Skeletal muscle cell (primary cell): ENCODE measurements at regions not wholly inside any gene's neighbourhood (a gene's known extent, or its start where the extent isn't known, plus 50 kb on each side); places are given as distances from the start of the nearest gene placed in this dataset.
A peak's percentile ranks its signal among the peaks of the same experiment; 100 is the strongest.

Experiments used
- DNase-seq: peaks from one replicate; pipeline ENCODE4 v3.0.0-alpha.2; 2010; ENCODE audit warnings: low read depth
- H3K4me3 ChIP-seq: 2 replicates; pipeline ENCODE4 v1.5.1; 2011; ENCODE audit warnings: low read depth, mild to moderate bottlenecking, control low read depth, low read length, moderate library complexity

DNA sequence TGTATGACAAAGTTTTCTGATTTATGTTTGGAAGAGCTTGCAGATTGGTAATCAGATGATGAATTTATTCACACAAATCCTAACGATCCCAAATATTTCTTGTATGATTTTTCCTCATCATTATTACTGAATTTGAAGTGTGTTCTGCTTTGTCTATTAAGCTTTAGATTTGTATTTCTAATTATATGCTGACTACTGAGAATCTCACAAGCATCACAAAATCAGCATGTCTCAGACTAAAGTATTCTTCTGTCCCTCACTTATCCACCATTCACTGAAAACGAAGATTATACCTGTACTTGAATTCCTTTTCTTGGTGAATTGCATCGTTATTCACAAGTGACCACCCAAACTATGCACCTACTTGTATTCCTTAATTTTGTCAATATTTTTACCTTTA is 796.3 kb upstream of the MAP3K7 start:
- no peak for DNase-seq
- H3K4me3 ChIP-seq = no peak overlapping the region

DNA sequence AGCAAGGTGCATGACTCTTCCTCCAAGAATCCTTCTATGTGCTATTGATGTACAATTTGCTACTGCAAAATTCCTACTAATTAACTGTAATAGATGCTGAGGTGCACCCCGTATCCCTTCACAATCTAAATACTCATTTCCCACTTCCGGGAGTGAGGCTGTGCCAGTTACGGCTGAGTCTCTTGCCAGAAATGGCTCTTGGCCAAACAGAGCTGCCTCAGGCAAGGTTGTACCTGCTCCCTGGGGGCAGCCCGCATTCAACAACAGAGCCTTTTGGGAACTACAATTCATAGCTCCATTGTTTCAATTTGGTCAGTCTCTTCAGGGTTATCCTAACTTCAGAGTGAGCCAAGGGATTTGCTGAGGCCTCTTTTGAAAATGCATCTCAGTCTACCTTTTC is 789.8 kb upstream of the MAP3K7 start:
- H3K4me3 ChIP-seq = no peak overlapping the region
- no peak for DNase-seq

DNA sequence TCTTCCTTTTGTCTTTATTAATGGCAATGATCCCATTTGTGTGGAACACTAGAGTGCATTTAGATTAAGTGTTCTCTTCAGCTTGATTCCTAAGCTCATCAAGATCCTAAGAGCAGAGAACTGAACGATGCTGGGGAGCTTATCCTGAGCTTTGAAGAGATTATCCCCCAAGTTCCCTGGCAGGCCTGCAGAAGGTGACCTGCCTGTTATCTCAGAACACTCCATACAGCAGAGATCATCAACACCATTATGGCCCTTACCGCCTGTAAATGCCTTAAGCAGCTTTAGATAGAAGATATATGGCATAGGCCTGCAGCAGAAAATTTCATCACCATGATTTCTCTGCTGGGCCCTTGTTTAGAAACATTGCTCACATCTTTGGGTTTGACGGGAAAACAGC is 779.9 kb upstream of the MAP3K7 start:
- no peak overlapping the region for H3K4me3 ChIP-seq
- no peak for DNase-seq

DNA sequence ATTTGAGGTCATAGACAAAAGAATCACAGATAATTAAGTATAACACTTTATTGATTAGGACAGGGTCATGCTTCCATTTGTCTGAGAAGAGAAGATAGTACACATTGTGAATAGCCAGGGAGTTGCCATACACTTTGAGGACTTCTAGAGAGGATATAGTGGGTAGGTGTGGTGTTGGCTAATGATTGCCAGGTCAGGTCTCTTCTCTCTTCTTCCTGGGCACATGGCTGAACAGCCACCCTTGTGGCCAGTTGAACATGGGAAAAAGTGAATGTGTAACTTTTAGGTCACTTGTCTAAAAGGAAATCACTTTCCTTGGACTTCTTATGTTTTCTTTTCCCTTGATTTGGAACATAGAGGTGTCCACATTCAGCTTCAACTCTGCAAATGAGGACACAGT is 772.1 kb upstream of the MAP3K7 start:
- no peak overlapping the region for H3K4me3 ChIP-seq
- no peak for DNase-seq

DNA sequence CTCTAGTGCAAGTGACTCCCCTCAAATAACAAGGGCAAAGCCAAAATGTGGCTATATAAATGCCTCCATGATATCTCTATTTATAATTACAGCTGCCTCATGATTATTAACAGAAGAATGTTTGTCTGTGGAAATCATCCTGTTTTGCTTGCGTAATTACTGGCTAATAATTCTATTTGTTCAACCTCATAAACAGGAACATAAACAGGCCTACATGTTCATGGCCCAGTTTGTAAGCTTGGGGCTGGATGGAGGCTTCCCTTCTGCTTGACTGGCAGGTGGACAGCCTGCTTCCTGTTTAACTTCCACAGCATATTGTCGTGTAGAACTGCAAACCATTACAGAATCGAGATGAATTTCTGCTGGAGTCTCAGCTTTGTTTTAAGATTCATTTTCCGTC is 766.0 kb upstream of the MAP3K7 start:
- DNase-seq = no peak
- H3K4me3 ChIP-seq = no peak overlapping the region

DNA sequence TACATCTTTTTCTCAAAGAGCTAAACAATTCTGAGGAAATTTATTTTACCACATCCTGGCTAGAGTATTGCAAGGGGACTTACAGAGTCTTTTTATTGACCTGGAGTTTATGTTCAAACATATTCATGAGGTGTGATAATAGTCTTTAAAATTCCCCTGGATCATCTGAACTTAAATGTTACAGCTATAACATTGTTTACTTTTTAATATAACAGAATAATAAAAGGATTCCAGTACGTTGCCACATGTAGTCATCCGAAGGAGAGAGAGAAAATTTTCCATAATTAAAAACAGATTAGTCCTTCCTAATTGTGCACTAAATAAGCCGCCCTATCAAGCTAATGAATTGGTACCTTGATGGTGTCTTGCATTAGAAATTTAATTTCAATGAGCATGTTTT is 765.4 kb upstream of the MAP3K7 start:
- no peak overlapping the region for H3K4me3 ChIP-seq
- DNase-seq = no peak

DNA sequence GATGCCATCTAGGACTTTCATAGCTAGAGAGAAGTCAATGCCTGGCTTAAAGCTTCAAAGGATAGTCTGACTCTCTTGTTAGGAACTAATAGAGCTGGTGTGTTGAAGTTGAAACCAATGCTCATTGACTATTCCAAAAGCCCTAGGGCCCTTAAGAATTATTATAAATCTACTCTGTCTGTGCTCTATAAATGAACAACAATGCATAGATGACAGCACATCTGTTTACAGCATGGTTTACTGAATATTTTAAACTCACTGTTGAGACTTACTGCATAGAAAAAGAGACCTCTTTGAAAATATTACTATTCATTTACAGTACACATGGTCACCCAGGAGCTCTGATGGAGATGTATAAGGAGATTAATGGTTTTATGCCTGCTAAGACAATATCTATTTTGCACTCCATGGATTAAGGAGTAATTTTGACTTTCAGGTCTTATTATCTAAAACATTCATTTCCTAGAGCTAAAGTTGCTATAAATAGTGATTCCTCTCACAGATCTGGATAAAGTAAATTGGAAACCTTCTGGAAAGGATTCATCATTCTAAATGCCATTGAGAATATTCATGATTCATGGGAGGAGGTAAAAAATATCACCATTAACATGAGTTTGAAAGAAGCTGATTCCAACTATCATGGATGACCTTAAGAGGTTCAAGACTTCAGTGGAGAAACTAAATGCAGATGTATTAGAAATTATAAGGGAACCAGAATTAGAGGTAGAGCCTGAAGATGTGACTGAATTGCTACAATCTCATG is 763.5 kb upstream of the MAP3K7 start:
- no peak overlapping the region for H3K4me3 ChIP-seq
- no peak for DNase-seq

DNA sequence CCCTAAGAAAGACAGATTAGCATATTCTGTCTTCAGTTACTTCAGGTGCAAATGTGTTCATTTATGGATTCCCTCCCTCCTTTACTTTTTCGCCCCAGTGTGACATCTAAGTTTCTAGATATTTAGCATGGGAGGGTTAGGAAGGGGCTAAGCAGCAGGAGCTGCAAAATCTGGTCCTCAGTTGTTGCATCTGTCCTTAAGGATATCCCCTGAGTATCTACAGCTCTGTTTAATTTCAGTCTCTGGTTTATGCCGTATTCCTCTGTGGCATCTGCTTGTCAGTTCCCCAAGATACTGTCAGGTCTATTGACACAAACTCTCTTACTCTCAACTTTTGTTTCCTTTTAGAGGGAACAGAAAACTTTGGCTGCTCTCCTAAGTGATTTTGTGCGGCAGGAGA is 754.6 kb upstream of the MAP3K7 start:
- H3K4me3 ChIP-seq = no peak overlapping the region
- no peak for DNase-seq

DNA sequence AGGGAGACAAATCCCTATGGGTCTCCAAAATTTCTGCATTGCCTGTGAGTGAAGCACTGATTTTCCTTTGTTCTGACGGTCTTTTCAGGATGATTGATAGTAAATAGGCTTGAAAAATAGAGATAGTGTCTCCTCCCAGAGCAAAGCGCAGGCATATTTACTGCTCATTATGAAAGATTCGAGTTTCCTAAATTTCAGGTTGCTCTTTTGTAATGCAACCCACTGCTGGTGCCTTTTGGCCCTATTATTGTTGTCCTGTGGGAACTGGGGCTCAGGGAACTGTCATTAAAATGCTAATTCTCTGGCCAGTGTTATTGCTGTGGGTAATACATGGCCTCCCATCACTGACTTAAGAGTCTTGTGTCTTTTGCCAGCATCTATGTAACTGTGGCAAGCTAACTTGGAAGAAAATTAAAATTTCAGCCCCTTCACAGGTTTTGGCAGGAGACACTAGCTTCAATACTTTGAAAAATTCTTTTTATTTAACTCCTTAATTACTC is 754.1 kb upstream of the MAP3K7 start:
- no peak overlapping the region for H3K4me3 ChIP-seq
- DNase-seq = no peak

DNA sequence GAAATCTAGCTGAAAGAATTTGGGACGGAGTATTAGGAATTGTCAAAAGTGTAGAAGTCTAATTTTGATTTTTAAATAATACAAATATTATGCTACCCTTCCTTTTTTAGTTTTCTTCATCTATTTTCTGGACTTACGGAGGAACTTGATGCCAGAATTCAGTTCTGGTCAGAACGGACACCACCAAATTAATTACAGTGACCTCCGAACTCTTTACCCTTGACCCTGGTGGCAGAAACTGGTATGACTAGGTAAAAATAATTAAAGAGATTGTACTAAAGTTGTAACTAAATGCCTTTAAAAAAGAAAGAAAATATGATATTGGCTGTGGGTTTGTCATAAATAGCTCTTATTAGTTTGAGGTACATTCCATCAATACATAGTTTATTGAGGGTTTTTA is 751.1 kb upstream of the MAP3K7 start:
- DNase-seq = no peak
- no peak overlapping the region for H3K4me3 ChIP-seq

DNA sequence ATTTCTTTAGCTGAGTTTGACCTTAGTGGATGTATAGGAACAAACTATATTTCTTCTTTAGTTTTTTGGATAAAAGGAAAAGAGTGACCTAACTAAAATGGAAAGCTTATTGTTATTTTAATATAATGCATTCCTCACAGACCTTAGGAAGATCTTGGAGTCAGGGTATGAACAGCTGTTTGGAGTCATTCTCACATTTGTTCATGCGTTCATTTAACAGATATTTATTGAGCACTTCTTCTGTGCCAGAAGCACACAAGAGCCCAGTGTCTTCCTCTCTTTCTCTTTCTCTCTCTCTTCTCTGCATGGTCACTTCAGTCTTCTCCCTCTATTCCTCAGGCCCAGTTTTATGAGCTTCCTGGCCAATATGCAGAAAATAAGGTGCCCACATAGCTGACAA is 744.0 kb upstream of the MAP3K7 start:
- H3K4me3 ChIP-seq = no peak overlapping the region
- DNase-seq = no peak

DNA sequence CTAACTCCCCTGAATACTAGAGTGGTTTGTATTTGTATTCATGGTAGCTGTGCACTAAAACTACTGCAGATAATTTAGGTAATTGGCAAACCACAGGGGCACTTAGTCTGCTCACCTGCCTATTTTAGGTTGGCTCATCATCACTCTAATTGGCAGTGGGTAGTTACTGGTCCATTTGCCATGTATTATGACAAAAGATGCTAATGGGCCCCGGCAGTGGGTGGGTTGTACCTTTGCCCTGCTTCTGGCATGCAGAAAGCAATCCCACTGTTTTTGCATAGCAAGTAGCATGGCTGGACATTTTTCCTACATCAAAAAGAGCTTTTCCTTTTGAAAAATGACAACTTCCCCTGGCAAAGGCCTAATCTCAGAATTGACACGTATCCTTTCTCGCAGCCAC is 741.4 kb upstream of the MAP3K7 start:
- no peak for DNase-seq
- no peak overlapping the region for H3K4me3 ChIP-seq

DNA sequence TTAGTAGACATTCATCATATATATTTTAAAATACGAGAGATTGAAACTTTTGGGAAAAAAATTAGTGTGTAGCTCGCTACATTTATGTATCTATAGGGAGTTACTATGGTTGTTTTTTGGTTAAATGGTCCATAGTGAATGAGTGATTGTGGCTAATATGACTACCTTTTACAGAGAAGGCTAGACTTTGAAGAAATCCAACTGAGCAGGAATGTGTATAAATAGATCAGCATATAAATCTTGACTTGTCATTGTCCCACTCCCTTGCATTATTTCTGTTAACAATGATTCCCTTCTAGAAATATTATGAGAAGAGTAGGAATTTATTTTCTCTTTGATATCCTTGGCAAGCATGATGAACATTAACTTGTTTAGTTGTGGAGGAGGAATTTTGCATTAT is 737.8 kb upstream of the MAP3K7 start:
- DNase-seq = no peak
- H3K4me3 ChIP-seq = no peak overlapping the region

DNA sequence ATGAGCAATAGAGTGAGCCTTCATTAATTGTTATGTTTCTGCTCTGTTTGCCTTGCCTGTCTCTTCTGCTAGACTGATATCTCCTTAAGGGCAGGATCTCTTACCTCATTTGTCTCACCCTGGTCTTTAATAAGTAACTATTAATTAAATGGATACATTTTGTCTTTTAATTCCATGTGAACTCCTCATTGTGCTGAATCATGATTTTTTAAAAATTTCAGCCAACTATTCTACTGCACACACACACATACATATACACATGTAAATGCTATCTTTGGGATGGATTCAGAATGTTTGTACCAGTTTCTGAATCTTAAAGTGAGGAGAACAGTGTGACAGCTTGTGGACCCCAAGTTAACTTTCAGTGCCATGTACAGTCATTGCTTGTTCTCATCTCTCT is 731.1 kb upstream of the MAP3K7 start:
- no peak for DNase-seq
- no peak overlapping the region for H3K4me3 ChIP-seq

DNA sequence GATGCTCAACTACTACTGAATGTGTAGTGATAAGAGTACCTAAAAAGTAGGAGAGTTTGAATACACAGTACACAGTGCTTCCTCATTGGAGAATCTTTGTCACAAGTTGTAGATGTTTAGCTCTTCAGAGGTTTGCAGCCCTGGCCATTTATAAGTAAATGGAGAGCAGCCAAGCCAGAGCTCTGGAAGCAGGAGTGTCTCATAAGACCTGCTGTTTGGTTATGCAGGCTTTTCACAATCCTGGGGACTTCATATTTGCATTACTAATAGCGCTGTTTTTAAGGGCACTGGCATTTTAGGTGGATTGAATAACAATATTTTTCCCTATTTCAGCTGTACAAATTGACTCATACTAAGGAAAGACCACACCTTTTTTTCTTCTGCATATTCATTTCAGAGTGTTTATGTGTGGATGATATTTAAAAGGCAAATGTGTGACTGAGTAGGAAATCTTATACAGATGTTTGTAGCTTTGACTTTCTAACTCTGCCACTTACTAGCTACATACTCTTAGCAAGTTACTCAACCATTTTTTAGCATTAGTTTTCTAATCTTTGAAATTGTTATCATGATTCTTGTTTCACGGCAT is 730.5 kb upstream of the MAP3K7 start:
- no peak for DNase-seq
- no peak overlapping the region for H3K4me3 ChIP-seq

DNA sequence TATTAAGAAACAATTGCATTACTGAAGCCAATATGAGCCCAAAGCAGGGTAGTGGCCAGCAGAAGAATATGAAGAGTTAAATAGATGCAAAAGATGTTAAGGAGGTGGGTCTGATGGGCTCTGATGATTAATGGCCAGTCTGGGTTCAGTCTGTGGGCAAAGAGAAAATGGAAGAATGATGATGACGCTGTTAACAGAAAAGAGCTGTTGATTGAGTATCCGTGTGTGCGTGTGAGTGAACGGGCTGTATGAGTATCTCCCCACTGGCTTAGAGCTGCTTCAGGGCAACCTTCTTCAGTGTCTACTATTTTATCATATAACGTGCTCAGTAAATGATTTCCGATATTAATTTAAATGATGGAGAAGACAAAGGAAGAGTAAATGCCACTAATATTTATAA is 723.3 kb upstream of the MAP3K7 start:
- no peak overlapping the region for H3K4me3 ChIP-seq
- no peak for DNase-seq

DNA sequence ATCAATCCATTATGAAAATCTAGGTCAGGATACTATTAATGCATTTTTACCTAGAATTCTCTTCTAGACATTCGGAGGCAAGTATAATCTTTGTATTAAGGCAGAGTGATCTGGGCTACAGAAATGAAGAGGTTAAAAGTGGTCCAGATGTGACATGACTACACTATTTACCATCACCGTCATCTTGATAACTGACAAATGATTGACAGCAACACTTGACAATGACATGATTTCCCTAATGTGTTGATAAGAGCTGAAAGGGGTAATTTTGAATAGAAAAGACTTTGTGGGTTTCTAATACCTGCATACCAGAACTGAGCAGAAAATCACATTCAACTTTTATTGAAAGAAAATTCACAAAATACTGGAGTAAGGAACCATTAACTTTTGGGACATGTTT is 718.9 kb upstream of the MAP3K7 start:
- no peak overlapping the region for H3K4me3 ChIP-seq
- DNase-seq = no peak

DNA sequence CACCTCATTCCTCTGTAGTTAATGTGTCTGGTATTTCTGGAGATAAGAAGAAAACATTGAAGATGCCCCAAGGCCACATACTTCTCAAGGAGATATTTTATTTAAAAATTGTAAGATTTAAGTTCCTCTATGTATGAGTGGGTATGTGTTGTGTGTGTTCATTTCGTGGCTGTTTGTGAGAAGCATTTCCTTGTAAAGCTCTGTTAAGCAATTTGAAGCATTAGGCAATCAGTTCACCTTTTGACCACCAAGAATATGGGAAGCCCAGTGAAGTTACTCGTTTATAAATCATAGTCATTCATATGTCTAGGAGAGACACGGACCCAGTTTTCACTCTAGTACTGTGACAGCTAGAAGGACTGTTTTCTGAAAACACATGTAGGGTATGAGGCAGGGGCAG is 717.6 kb upstream of the MAP3K7 start:
- H3K4me3 ChIP-seq = no peak overlapping the region
- peak; percentile 6 for DNase-seq

DNA sequence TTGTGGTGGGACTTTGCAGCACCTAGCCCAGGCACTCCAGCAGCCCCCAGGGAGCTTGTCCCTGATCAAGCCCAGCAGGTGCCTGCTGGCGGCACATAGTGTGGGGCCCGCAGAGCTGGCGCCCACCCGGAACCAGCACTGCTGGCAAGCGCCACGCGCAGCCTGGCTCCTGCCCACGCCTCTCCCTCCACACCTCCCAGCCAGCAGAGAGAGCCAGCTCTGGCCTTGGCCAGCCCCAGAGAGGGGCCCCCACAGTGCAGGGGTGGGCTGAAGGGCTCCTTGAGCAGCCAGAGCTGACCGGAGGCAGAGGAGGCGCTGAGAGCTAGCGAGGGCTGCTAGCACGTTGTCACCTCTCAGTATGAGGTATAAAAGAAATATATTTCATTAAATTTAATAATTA is 716.5 kb upstream of the MAP3K7 start:
- no peak overlapping the region for H3K4me3 ChIP-seq
- no peak for DNase-seq

DNA sequence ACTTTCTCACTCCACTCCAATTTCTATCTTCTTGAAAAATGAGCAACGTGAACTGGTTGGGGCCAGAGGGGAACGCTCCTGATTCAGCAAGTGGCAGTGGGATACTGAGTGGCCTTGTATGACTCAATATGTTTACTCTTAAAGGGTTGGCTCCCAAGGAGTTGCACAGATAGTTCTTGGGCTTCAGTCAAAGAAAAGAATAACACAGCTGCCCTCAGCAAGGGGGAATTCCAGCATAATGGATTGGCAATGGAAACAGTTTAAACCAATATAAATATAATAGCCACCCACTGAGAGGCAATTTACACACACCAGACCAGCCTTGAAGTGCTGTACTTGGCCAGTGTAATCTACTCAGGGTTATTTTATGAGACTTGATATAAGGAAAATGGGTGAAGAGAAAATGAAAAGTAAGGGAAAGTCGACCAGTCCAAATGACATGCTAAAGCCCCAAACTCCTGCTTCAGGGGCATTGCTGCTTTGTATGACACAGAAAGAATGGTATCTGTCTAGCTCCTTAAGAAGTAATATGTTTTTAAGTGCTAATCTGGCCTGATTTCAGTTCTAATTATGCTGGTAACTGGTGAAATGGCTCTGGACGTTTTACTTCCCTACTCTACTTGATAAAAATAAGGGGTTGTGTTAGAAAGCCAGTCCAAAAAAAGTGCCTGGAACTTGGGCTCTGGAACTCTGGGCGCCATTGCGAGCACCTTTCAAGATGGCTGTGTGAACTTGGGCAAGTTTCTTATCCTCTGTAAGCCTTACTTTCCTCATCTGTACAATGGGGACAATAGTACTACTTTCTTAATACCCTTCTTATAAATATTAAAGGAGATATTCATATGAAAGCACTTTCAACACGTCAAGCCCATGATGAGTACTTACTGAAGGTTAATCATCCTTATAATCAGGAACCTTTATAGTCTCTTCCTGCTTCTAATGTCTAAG is 712.9 kb upstream of the MAP3K7 start:
- no peak overlapping the region for H3K4me3 ChIP-seq
- peak; percentile 64 for DNase-seq
